Neural progenitor cell (in vitro differentiated cells): ENCODE measurements at regions not wholly inside any gene's neighbourhood (a gene's known extent, or its start where the extent isn't known, plus 50 kb on each side); places are given as distances from the start of the nearest gene placed in this dataset.

Source experiments
- DNase-seq: peaks from one replicate; pipeline ENCODE4 v3.0.0-alpha.2; 2016; ENCODE audit warnings: low spot score
- H2AFZ ChIP-seq: fragments of 200-600 bp; sonication (generic); replicated peaks from 2 replicates; pipeline ENCODE4 v1.6.1; 2016; ENCODE audit warnings: antibody characterized with exemption
- H3F3A ChIP-seq: fragments of 200-600 bp; sonication (generic); 2 replicates; pipeline ENCODE4 v1.6.1; 2016; ENCODE audit warnings: antibody characterized with exemption, low read depth
- H3K27ac ChIP-seq: fragments of 200-600 bp; sonication (generic); 2 replicates; pipeline ENCODE4 v1.5.1; 2016; ENCODE audit warnings: mild to moderate bottlenecking
- H3K27me3 ChIP-seq: fragments of 200-600 bp; sonication (generic); 2 replicates; pipeline ENCODE4 v1.6.1; 2016; ENCODE audit warnings: mild to moderate bottlenecking, moderate library complexity
- H3K36me3 ChIP-seq: fragments of 200-600 bp; sonication (generic); 2 replicates; pipeline ENCODE4 v1.5.1; 2016
- H3K4me1 ChIP-seq: fragments of 200-600 bp; sonication (generic); 2 replicates; pipeline ENCODE4 v1.6.1; 2016; ENCODE audit warnings: mixed run types
- H3K4me2 ChIP-seq: fragments of 200-600 bp; sonication (generic); 2 replicates; pipeline ENCODE4 v1.6.1; 2016
- H3K4me3 ChIP-seq: fragments of 200-600 bp; sonication (generic); 2 replicates; pipeline ENCODE4 v1.5.1; 2016
- H3K79me2 ChIP-seq: fragments of 200-600 bp; sonication (generic); 2 replicates; pipeline ENCODE4 v1.6.1; 2016; ENCODE audit warnings: low read depth
- H3K9ac ChIP-seq: fragments of 200-600 bp; sonication (generic); 2 replicates; pipeline ENCODE4 v1.6.1; 2016
- H3K9me3 ChIP-seq: fragments of 200-600 bp; sonication (generic); 2 replicates; pipeline ENCODE4 v1.5.1; 2016; ENCODE audit warnings: low read depth
- H4K20me1 ChIP-seq: fragments of 200-600 bp; sonication (generic); 2 replicates; pipeline ENCODE4 v1.6.1; 2016; ENCODE audit warnings: low read depth
- H3K27ac Mint-ChIP-seq: 3 replicates; pipeline ENCODE4 v1.8.0; 2021; ENCODE audit warnings: mixed read lengths
- H3K27me3 Mint-ChIP-seq: 2 replicates; pipeline ENCODE4 v1.8.0; 2022; ENCODE audit warnings: low read depth, mild to moderate bottlenecking, inconsistent platforms, moderate library complexity, mixed read lengths; ENCODE audit not compliant: insufficient read depth
- H3K36me3 Mint-ChIP-seq: 3 replicates; pipeline ENCODE4 v1.8.0; 2021; ENCODE audit warnings: mixed read lengths
- H3K4me1 Mint-ChIP-seq: 3 replicates; pipeline ENCODE4 v1.8.0; 2021; ENCODE audit warnings: mixed read lengths
- H3K4me3 Mint-ChIP-seq: 3 replicates; pipeline ENCODE4 v1.8.0; 2021; ENCODE audit warnings: mild to moderate bottlenecking, moderate library complexity, mixed read lengths
- H3K9me3 Mint-ChIP-seq: 3 replicates; pipeline ENCODE4 v1.8.0; 2020; ENCODE audit warnings: mixed read lengths
- EZH2 ChIP-seq: fragments of 200-600 bp; sonication (generic); IDR thresholded peaks from 2 replicates; pipeline ENCODE4 v1.6.1; 2017; ENCODE audit warnings: antibody characterized with exemption, mild to moderate bottlenecking, moderate library complexity
- EZH2phosphoT487 ChIP-seq: fragments of 200-600 bp; sonication (generic); IDR thresholded peaks from 2 replicates; pipeline ENCODE4 v1.6.1; 2017; ENCODE audit warnings: antibody characterized with exemption
- TF ChIP-seq, protein P1 (sequence below): fragments of 200-600 bp; sonication (generic); IDR thresholded peaks from 2 replicates; pipeline ENCODE4 v1.5.1; 2017; ENCODE audit warnings: antibody characterized with exemption, mild to moderate bottlenecking

GRCh38 chr13:47499358-47500150 is 501.5 kb downstream of the SUCLA2 start:
- Mint-ChIP-seq H3K36me3 (no peaks in the 10 kb centered on the region), H3K4me3 (no peak overlapping the region), H3K4me1 (no peaks in the 10 kb centered on the region), H3K27me3 (peaks cover 2% of the 10 kb centered on the region), H3K9me3 (peaks cover 4% of the 10 kb centered on the region), H3K27ac (no peak overlapping the region)
- Histone ChIP-seq H3K27me3 (no peaks in the 10 kb centered on the region), H3K4me2 (no peak overlapping the region), H2AFZ (no peak overlapping the region), H3K9ac (no peak overlapping the region), H3K79me2 (no peaks in the 10 kb centered on the region), H3K4me1 (peaks cover 17% of the 10 kb centered on the region), H3K36me3 (no peaks in the 10 kb centered on the region), H3F3A (no peaks in the 10 kb centered on the region), H4K20me1 (no peaks in the 10 kb centered on the region), H3K27ac (no peak overlapping the region), H3K9me3 (no peaks in the 10 kb centered on the region), H3K4me3 (no peak overlapping the region)
- TF ChIP-seq EZH2phosphoT487 (no peak), EZH2 (no peak)
- TF ChIP-seq, protein P1, sequence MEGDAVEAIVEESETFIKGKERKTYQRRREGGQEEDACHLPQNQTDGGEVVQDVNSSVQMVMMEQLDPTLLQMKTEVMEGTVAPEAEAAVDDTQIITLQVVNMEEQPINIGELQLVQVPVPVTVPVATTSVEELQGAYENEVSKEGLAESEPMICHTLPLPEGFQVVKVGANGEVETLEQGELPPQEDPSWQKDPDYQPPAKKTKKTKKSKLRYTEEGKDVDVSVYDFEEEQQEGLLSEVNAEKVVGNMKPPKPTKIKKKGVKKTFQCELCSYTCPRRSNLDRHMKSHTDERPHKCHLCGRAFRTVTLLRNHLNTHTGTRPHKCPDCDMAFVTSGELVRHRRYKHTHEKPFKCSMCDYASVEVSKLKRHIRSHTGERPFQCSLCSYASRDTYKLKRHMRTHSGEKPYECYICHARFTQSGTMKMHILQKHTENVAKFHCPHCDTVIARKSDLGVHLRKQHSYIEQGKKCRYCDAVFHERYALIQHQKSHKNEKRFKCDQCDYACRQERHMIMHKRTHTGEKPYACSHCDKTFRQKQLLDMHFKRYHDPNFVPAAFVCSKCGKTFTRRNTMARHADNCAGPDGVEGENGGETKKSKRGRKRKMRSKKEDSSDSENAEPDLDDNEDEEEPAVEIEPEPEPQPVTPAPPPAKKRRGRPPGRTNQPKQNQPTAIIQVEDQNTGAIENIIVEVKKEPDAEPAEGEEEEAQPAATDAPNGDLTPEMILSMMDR = no peak
- DNase-seq = no peak

DNA sequence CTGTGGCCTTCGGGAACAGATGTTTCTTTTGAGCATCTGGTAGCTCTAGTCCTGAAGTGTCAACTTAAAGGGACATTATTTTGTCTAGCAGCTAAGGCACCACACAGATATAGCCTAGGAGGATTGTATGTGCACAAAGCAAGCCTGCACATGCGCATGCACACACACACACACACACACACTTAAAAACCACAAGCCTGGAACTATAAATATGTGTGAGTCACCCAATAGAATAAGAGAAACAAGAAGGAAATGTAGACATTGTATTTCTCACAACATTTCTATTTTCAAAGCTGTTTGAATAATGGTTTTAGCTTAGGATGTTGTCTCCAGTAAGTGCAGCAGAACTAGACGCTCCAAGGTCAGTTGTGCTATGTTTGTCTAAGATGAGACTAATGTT is 516.5 kb downstream of the SUCLA2 start:
- Histone ChIP-seq H3K27ac (no peak overlapping the region), H3K4me2 (no peak overlapping the region), H3K36me3 (no peaks in the 10 kb centered on the region), H3K79me2 (no peaks in the 10 kb centered on the region), H3K4me3 (no peak overlapping the region), H4K20me1 (no peaks in the 10 kb centered on the region), H3K27me3 (no peaks in the 10 kb centered on the region), H3K9me3 (no peaks in the 10 kb centered on the region), H3K9ac (no peak overlapping the region), H2AFZ (no peak overlapping the region), H3F3A (no peaks in the 10 kb centered on the region), H3K4me1 (no peaks in the 10 kb centered on the region)
- no peaks in the 10 kb centered on the region for H3K4me1 Mint-ChIP-seq
- no peaks in the 10 kb centered on the region for H3K9me3 Mint-ChIP-seq
- DNase-seq = no peak
- H3K27me3 Mint-ChIP-seq = no peaks in the 10 kb centered on the region
- no peak overlapping the region for H3K4me3 Mint-ChIP-seq
- no peaks in the 10 kb centered on the region for H3K36me3 Mint-ChIP-seq
- no peak overlapping the region for H3K27ac Mint-ChIP-seq
- TF ChIP-seq EZH2 (no peak), EZH2phosphoT487 (no peak)
- TF ChIP-seq, protein P1 = no peak

DNA sequence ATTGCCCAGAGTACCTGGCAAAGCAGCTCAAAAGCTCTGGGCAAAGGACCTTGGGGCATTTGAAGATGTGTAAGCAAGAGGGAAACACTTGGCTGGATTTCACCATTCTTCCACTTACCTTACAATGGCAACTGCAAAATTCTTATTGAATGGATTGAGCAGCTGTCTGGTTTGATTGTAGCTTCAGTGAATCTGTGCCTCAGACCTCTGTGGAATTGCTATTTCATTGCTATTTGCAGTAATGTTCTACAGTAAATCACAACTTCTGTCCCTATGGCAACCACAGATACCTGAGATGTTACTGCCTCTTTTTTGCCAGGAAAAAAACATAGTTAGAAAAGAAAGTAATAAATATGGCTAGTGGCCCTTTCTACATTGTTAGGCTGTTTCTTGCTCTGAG is 519.5 kb downstream of the SUCLA2 start:
- Mint-ChIP-seq H3K4me1 (no peaks in the 10 kb centered on the region), H3K27ac (no peak overlapping the region), H3K36me3 (no peaks in the 10 kb centered on the region), H3K9me3 (no peaks in the 10 kb centered on the region), H3K27me3 (no peaks in the 10 kb centered on the region), H3K4me3 (no peak overlapping the region)
- no peak overlapping the region for H3K4me2 ChIP-seq
- H3K4me1 ChIP-seq = peaks cover 5% of the 10 kb centered on the region
- no peaks in the 10 kb centered on the region for H3F3A ChIP-seq
- H3K79me2 ChIP-seq = no peaks in the 10 kb centered on the region
- no peak overlapping the region for H3K9ac ChIP-seq
- H3K4me3 ChIP-seq = no peak overlapping the region
- no peak overlapping the region for H2AFZ ChIP-seq
- DNase-seq = no peak
- no peaks in the 10 kb centered on the region for H3K36me3 ChIP-seq
- no peaks in the 10 kb centered on the region for H3K27me3 ChIP-seq
- H3K9me3 ChIP-seq = no peaks in the 10 kb centered on the region
- no peaks in the 10 kb centered on the region for H4K20me1 ChIP-seq
- no peak overlapping the region for H3K27ac ChIP-seq
- TF ChIP-seq EZH2 = no peak
- TF ChIP-seq, protein P1 = no peak
- no peak for TF ChIP-seq EZH2phosphoT487
